SK-N-SH treated with all-trans-retinoic acid at 6 μM for 48 hours (cell line): ENCODE measurements at regions not wholly inside any gene's neighbourhood (a gene's known extent, or its start where the extent isn't known, plus 50 kb on each side); places are given as distances from the start of the nearest gene placed in this dataset.

ENCODE experiments used
- ATAC-seq: fragments of 200-7000 bp; cut with Tn5 transposase; 3 replicates; pipeline ENCODE4 v1.9.1; 2020; ENCODE audit warnings: mild to moderate bottlenecking, moderate library complexity
- ARNTL ChIP-seq: fragments of 450-650 bp; formaldehyde crosslinking; IDR thresholded peaks from 2 replicates; pipeline ENCODE4 v1.5.0; 2020; ENCODE audit warnings: low read depth, mild to moderate bottlenecking, moderate library complexity, borderline replicate concordance
- BACH2 ChIP-seq: fragments of 250-450 bp; sonication (Bioruptor Pico); IDR thresholded peaks from 2 replicates; pipeline ENCODE4 v1.9.0; 2021; ENCODE audit warnings: mild to moderate bottlenecking, borderline replicate concordance
- CREB5 ChIP-seq: fragments of 250-450 bp; sonication (Bioruptor Pico); IDR thresholded peaks from 2 replicates; pipeline ENCODE4 v1.5.1; 2020; ENCODE audit warnings: low read depth, mild to moderate bottlenecking, moderate library complexity
- ESRRG ChIP-seq: fragments of 250-450 bp; sonication (Bioruptor Pico); IDR thresholded peaks from 2 replicates; pipeline ENCODE4 v1.6.1; 2021; ENCODE audit warnings: mild to moderate bottlenecking
- GLIS3 ChIP-seq: fragments of 250-450 bp; sonication (Bioruptor Pico); IDR thresholded peaks from 2 replicates; pipeline ENCODE4 v1.5.0; 2020; ENCODE audit warnings: mild to moderate bottlenecking, moderate library complexity
- POU6F1 ChIP-seq: fragments of 250-450 bp; sonication (Bioruptor Pico); IDR thresholded peaks from 2 replicates; pipeline ENCODE4 v1.8.0; 2021; ENCODE audit warnings: low read depth, mild to moderate bottlenecking, moderate library complexity, borderline replicate concordance
- PPARA ChIP-seq: fragments of 250-450 bp; sonication (Bioruptor Pico); IDR thresholded peaks from 2 replicates; pipeline ENCODE4 v1.5.0; 2020; ENCODE audit warnings: mild to moderate bottlenecking, borderline replicate concordance
- RARB ChIP-seq: fragments of 250-450 bp; sonication (Bioruptor Pico); IDR thresholded peaks from 2 replicates; pipeline ENCODE4 v1.8.0; 2021; ENCODE audit warnings: mild to moderate bottlenecking, moderate library complexity
- TCF4 ChIP-seq: fragments of 250-450 bp; sonication (Bioruptor Pico); IDR thresholded peaks from 2 replicates; pipeline ENCODE4 v1.8.0; 2021; ENCODE audit warnings: mild to moderate bottlenecking, moderate library complexity, borderline replicate concordance
- TOX ChIP-seq: fragments of 250-450 bp; sonication (Bioruptor Pico); IDR thresholded peaks from 2 replicates; pipeline ENCODE4 v1.8.0; 2021; ENCODE audit warnings: mild to moderate bottlenecking, moderate library complexity, borderline replicate concordance
- TSHZ2 ChIP-seq: fragments of 250-450 bp; sonication (Bioruptor Pico); IDR thresholded peaks from 2 replicates; pipeline ENCODE4 v1.5.0; 2020; ENCODE audit warnings: mild to moderate bottlenecking, moderate library complexity
- ZFP3 ChIP-seq: fragments of 250-450 bp; sonication (Bioruptor Pico); IDR thresholded peaks from 2 replicates; pipeline ENCODE4 v1.5.0; 2020; ENCODE audit warnings: mild to moderate bottlenecking, moderate library complexity
- ZNF565 ChIP-seq: fragments of 450-650 bp; formaldehyde crosslinking; conservative IDR thresholded peaks from 2 replicates; pipeline ENCODE4 v1.5.0; 2020; ENCODE audit warnings: low read depth, mild to moderate bottlenecking, moderate library complexity
- ZNF70 ChIP-seq: fragments of 450-650 bp; formaldehyde crosslinking; IDR thresholded peaks from 2 replicates; pipeline ENCODE4 v1.5.0; 2020; ENCODE audit warnings: mild to moderate bottlenecking, moderate library complexity
- ZNF8 ChIP-seq: fragments of 450-650 bp; formaldehyde crosslinking; IDR thresholded peaks from 2 replicates; pipeline ENCODE4 v1.5.0; 2020; ENCODE audit warnings: mild to moderate bottlenecking, moderate library complexity
- TF ChIP-seq, protein P1 (sequence below): fragments of 250-450 bp; sonication (Bioruptor Pico); IDR thresholded peaks from 2 replicates; pipeline ENCODE4 v1.5.1; 2021; ENCODE audit warnings: mild to moderate bottlenecking, moderate library complexity
- TF ChIP-seq, protein P2 (sequence below): fragments of 250-450 bp; sonication (Bioruptor Pico); IDR thresholded peaks from 2 replicates; pipeline ENCODE4 v1.8.0; 2020; ENCODE audit warnings: mild to moderate bottlenecking, moderate library complexity, borderline replicate concordance

- no peak for ATAC-seq
- no peak for TF ChIP-seq BACH2 (CRISPR knock-in tag)
- no peak for TF ChIP-seq ARNTL (CRISPR knock-in tag)
- TF ChIP-seq TSHZ2 (CRISPR knock-in tag) = no peak
- TF ChIP-seq PPARA (CRISPR knock-in tag) = no peak
- TF ChIP-seq ZNF8 (CRISPR knock-in tag) = no peak
- no peak for TF ChIP-seq GLIS3 (CRISPR knock-in tag)
- TF ChIP-seq, protein P1, sequence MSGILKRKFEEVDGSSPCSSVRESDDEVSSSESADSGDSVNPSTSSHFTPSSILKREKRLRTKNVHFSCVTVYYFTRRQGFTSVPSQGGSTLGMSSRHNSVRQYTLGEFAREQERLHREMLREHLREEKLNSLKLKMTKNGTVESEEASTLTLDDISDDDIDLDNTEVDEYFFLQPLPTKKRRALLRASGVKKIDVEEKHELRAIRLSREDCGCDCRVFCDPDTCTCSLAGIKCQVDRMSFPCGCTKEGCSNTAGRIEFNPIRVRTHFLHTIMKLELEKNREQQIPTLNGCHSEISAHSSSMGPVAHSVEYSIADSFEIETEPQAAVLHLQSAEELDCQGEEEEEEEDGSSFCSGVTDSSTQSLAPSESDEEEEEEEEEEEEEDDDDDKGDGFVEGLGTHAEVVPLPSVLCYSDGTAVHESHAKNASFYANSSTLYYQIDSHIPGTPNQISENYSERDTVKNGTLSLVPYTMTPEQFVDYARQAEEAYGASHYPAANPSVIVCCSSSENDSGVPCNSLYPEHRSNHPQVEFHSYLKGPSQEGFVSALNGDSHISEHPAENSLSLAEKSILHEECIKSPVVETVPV (CRISPR knock-in tag) = no peak
- TF ChIP-seq, protein P2, sequence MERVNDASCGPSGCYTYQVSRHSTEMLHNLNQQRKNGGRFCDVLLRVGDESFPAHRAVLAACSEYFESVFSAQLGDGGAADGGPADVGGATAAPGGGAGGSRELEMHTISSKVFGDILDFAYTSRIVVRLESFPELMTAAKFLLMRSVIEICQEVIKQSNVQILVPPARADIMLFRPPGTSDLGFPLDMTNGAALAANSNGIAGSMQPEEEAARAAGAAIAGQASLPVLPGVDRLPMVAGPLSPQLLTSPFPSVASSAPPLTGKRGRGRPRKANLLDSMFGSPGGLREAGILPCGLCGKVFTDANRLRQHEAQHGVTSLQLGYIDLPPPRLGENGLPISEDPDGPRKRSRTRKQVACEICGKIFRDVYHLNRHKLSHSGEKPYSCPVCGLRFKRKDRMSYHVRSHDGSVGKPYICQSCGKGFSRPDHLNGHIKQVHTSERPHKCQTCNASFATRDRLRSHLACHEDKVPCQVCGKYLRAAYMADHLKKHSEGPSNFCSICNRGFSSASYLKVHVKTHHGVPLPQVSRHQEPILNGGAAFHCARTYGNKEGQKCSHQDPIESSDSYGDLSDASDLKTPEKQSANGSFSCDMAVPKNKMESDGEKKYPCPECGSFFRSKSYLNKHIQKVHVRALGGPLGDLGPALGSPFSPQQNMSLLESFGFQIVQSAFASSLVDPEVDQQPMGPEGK (CRISPR knock-in tag) = no peak
- no peak for TF ChIP-seq ZNF70
- TF ChIP-seq CREB5 (CRISPR knock-in tag) = no peak
- TF ChIP-seq ESRRG (CRISPR knock-in tag) = no peak
- TF ChIP-seq RARB (CRISPR knock-in tag) = no peak
- TF ChIP-seq, all 23 proteins: peak for 0
Measured at GRCh38 chr7:25536851-25537250, 308.6 kb upstream of the NPVF start.

DNA sequence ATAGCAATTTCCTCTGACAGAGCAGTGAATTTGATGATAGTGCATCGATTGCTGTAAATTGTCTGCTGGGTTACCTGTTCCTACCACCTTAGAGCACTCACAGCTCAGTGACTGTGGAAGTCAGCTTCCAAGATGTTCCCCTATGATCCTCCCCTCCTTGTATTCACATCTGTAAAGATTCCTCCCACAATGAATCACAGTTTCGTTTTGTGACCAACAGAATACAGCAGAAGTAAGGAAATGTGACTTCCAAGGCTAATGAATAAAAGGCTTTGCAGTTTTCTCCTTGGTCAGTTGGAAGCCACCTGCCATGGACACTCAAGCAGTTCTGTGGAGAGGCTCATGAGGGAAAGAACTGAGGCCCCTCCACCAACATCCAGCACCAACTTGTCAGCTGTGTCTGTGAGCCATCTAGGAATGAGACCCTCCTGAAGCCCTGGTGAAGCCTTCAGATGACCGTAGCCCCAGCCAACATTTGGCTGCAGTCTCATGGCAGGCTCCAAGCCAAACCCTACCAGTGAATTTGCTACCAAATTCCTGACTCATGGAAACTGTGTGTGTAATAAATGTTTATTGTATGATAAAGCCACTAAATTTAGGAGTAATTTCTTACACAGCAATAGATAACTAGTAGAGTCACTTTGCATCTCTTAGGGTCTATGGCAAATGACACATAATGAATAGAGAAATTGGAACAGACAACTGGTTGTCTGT is 309.5 kb upstream of the NPVF start:
- TF ChIP-seq TOX (CRISPR knock-in tag) (no peak), TCF4 (CRISPR knock-in tag) (no peak), ESRRG (CRISPR knock-in tag) (no peak), ARNTL (CRISPR knock-in tag) (no peak), ZNF70 (no peak), ZNF565 (CRISPR knock-in tag) (no peak), POU6F1 (CRISPR knock-in tag) (no peak), GLIS3 (CRISPR knock-in tag) (no peak), BACH2 (CRISPR knock-in tag) (no peak), ZFP3 (CRISPR knock-in tag) (no peak), PPARA (CRISPR knock-in tag) (no peak), CREB5 (CRISPR knock-in tag) (no peak)
- TF ChIP-seq, protein P1 (CRISPR knock-in tag) = no peak
- TF ChIP-seq, all 23 proteins: peak for 0

More for the DNA sequence above, 309.5 kb upstream of the NPVF start:
- no peak for ATAC-seq
